Neuron (in vitro differentiated cells): ENCODE measurements at regions not wholly inside any gene's neighbourhood (a gene's known extent, or its start where the extent isn't known, plus 50 kb on each side); places are given as distances from the start of the nearest gene placed in this dataset.

ENCODE experiments used
- H2AFZ ChIP-seq: one replicate; pipeline ENCODE4 v1.6.1; 2013; ENCODE audit warnings: low read depth, mild to moderate bottlenecking, inconsistent platforms, low read length, moderate library complexity
- H3K27me3 ChIP-seq: one replicate; pipeline ENCODE4 v1.6.1; 2013; ENCODE audit warnings: low read length; ENCODE audit not compliant: insufficient read depth
- H3K36me3 ChIP-seq: one replicate; pipeline ENCODE4 v1.6.1; 2013; ENCODE audit warnings: low read length; ENCODE audit not compliant: insufficient read depth
- H3K4me1 ChIP-seq: one replicate; pipeline ENCODE4 v1.6.1; 2013; ENCODE audit warnings: low read length; ENCODE audit not compliant: insufficient read depth
- H3K4me3 ChIP-seq: 2 replicates; pipeline ENCODE4 v1.5.1; 2013; ENCODE audit warnings: mild to moderate bottlenecking, low read length, moderate library complexity
- H3K9me3 ChIP-seq: one replicate; pipeline ENCODE4 v1.6.1; 2013; ENCODE audit warnings: low read length

- no peaks in the 10 kb centered on the region for H3K4me1 ChIP-seq
- H3K4me3 ChIP-seq, result no peak overlapping the region
- no peaks in the 10 kb centered on the region for H3K9me3 ChIP-seq
- no peaks in the 10 kb centered on the region for H3K27me3 ChIP-seq
- H3K36me3 ChIP-seq, result no peaks in the 10 kb centered on the region
- no peak overlapping the region for H2AFZ ChIP-seq
Measured at GRCh38 chr9:18362166-18362565, 111.8 kb upstream of the ADAMTSL1 start.

- Histone ChIP-seq H3K27me3 (no peaks in the 10 kb centered on the region), H2AFZ (no peak overlapping the region), H3K4me3 (no peak overlapping the region), H3K4me1 (no peaks in the 10 kb centered on the region), H3K36me3 (no peaks in the 10 kb centered on the region), H3K9me3 (no peaks in the 10 kb centered on the region)
Measured at GRCh38 chr9:18362901-18363685, 110.9 kb upstream of the ADAMTSL1 start.

- no peaks in the 10 kb centered on the region for H3K27me3 ChIP-seq
Measured at GRCh38 chr9:18365651-18366050, 108.3 kb upstream of the ADAMTSL1 start.

GRCh38 chr9:18366184-18366583, 107.8 kb upstream of the ADAMTSL1 start:
- Histone ChIP-seq H3K27me3 (no peaks in the 10 kb centered on the region), H3K36me3 (no peaks in the 10 kb centered on the region), H3K4me1 (no peaks in the 10 kb centered on the region), H2AFZ (no peak overlapping the region), H3K4me3 (no peak overlapping the region), H3K9me3 (no peaks in the 10 kb centered on the region)

More at GRCh38 chr9:18365651-18366050, 108.3 kb upstream of the ADAMTSL1 start:
- Histone ChIP-seq H3K9me3 (no peaks in the 10 kb centered on the region), H3K36me3 (no peaks in the 10 kb centered on the region), H2AFZ (no peak overlapping the region), H3K4me1 (no peaks in the 10 kb centered on the region), H3K4me3 (no peak overlapping the region)

GRCh38 chr9:18368206-18368605, 105.7 kb upstream of the ADAMTSL1 start:
- no peak overlapping the region for H3K4me3 ChIP-seq
- no peaks in the 10 kb centered on the region for H3K9me3 ChIP-seq
- no peaks in the 10 kb centered on the region for H3K36me3 ChIP-seq
- no peak overlapping the region for H2AFZ ChIP-seq
- no peaks in the 10 kb centered on the region for H3K27me3 ChIP-seq
- no peaks in the 10 kb centered on the region for H3K4me1 ChIP-seq

GRCh38 chr9:18371141-18371540, 102.8 kb upstream of the ADAMTSL1 start:
- no peak overlapping the region for H3K4me3 ChIP-seq
- no peaks in the 10 kb centered on the region for H3K36me3 ChIP-seq
- H3K27me3 ChIP-seq, result no peaks in the 10 kb centered on the region
- no peaks in the 10 kb centered on the region for H3K9me3 ChIP-seq
- H2AFZ ChIP-seq, result no peak overlapping the region
- H3K4me1 ChIP-seq, result no peaks in the 10 kb centered on the region

GRCh38 chr9:18371621-18372020, 102.3 kb upstream of the ADAMTSL1 start:
- H3K36me3 ChIP-seq, result no peaks in the 10 kb centered on the region
- no peak overlapping the region for H3K4me3 ChIP-seq
- no peaks in the 10 kb centered on the region for H3K4me1 ChIP-seq
- no peaks in the 10 kb centered on the region for H3K9me3 ChIP-seq
- no peaks in the 10 kb centered on the region for H3K27me3 ChIP-seq
- H2AFZ ChIP-seq, result no peak overlapping the region

- Histone ChIP-seq H3K9me3 (no peaks in the 10 kb centered on the region), H3K27me3 (no peaks in the 10 kb centered on the region), H3K36me3 (no peaks in the 10 kb centered on the region), H3K4me3 (no peak overlapping the region), H3K4me1 (no peaks in the 10 kb centered on the region), H2AFZ (no peak overlapping the region)
Measured at GRCh38 chr9:18379073-18379811, 94.7 kb upstream of the ADAMTSL1 start.

- Histone ChIP-seq H3K36me3 (no peaks in the 10 kb centered on the region), H3K9me3 (no peaks in the 10 kb centered on the region), H3K27me3 (no peaks in the 10 kb centered on the region), H3K4me3 (no peak overlapping the region), H2AFZ (no peak overlapping the region), H3K4me1 (no peaks in the 10 kb centered on the region)
Measured at GRCh38 chr9:18382243-18382642, 91.7 kb upstream of the ADAMTSL1 start.

- no peaks in the 10 kb centered on the region for H3K4me1 ChIP-seq
- H2AFZ ChIP-seq, result no peak overlapping the region
- no peak overlapping the region for H3K4me3 ChIP-seq
Measured at GRCh38 chr9:18384066-18384465, 89.9 kb upstream of the ADAMTSL1 start.

GRCh38 chr9:18385696-18386490, 88.1 kb upstream of the ADAMTSL1 start:
- Histone ChIP-seq H3K36me3 (no peaks in the 10 kb centered on the region), H2AFZ (no peak overlapping the region), H3K4me3 (no peak overlapping the region), H3K9me3 (no peaks in the 10 kb centered on the region), H3K4me1 (no peaks in the 10 kb centered on the region), H3K27me3 (no peaks in the 10 kb centered on the region)

More at GRCh38 chr9:18384066-18384465, 89.9 kb upstream of the ADAMTSL1 start:
- Histone ChIP-seq H3K9me3 (no peaks in the 10 kb centered on the region), H3K27me3 (no peaks in the 10 kb centered on the region), H3K36me3 (no peaks in the 10 kb centered on the region)

- H3K4me3 ChIP-seq, result no peak overlapping the region
- no peaks in the 10 kb centered on the region for H3K4me1 ChIP-seq
- H3K36me3 ChIP-seq, result no peaks in the 10 kb centered on the region
Measured at GRCh38 chr9:18390393-18390792, 83.6 kb upstream of the ADAMTSL1 start.

More at GRCh38 chr9:18390393-18390792, 83.6 kb upstream of the ADAMTSL1 start:
- no peaks in the 10 kb centered on the region for H3K27me3 ChIP-seq
- H3K9me3 ChIP-seq, result no peaks in the 10 kb centered on the region
- no peak overlapping the region for H2AFZ ChIP-seq
